GM18507 (cell line): ENCODE measurements at regions not wholly inside any gene's neighbourhood (a gene's known extent, or its start where the extent isn't known, plus 50 kb on each side); places are given as distances from the start of the nearest gene placed in this dataset.

ENCODE experiments used
- DNase-seq: peaks from one replicate; pipeline ENCODE4 v3.0.0; 2011; ENCODE audit warnings: low read depth; ENCODE audit not compliant: insufficient read length; ENCODE audit errors: extremely low spot score
- FAIRE-seq: peaks from 2 replicates; lab custom pipeline; 2011; peaks lifted over from hg19 to GRCh38; lab: Jason Lieb, UNC

DNA sequence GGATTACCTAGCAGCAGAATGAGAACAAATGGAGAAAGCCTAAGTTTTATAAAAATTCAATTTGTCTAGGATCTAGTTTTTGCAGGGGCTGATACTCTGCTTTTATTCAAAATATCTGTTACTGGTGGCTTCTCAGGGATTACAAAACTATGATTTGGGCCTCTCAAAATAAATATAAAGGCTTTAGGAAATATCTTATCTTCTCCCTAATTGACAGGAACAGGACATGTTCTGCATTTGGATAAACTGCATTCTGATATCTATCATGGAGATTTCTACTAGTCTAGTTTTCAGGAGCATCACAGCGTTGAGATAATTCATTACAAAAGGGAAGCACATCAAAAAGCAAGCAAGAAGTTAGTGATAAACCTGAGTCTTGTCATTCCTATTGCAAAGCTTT is 127.1 kb upstream of the ITGA1 start:
- no peak for FAIRE-seq
- no peak for DNase-seq

DNA sequence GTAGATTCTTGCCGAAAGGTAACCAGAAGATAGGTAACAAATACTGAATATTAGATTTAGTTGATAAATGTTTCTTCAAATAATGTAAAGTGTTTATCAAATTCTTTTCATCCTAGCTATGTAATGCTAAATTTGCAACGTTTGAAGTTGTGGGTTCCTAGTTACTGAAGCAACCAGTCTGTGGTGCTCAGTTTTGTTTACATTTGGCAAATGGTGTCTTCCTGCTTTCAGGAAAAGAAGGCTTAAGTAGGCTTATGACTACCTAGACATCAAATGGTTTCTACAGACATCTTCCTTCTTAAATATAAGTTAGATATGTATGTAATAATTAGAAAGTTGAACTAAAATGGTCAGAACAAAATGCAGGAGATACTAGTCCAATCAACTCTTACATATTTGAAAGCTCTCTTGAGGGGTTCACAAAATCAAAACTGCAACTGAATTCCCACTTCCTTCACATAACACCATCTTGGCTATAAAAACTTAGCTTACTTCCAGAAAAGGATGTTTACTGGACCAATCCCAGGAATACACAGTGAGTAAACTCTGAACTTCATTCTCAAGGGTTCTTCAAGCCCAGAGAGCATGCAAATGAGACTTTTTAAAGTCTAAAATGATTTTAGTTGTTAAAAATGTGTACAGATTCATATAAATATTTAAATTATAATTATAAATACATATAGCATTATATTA is 125.7 kb upstream of the ITGA1 start:
- no peak for DNase-seq
- no peak for FAIRE-seq

DNA sequence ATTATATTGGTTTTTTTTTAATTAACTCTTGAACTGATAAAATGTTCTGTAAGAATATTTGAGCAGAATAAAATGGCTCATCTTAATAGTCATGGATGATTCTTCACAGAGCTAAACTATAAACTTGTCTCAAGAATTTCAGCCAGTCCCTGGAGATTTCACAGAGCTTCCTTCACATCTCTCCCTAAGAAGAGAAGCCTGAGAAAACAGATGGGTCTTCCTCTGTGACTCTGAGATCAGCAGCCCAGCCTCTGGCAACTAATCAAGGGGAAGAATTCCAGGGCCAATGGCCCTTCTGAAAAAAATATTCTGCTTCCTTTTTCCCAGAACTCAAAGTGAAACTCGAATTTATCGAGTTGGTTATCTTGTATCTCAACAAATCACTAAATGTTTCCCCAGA is 122.2 kb upstream of the ITGA1 start:
- DNase-seq: no peak
- no peak for FAIRE-seq

DNA sequence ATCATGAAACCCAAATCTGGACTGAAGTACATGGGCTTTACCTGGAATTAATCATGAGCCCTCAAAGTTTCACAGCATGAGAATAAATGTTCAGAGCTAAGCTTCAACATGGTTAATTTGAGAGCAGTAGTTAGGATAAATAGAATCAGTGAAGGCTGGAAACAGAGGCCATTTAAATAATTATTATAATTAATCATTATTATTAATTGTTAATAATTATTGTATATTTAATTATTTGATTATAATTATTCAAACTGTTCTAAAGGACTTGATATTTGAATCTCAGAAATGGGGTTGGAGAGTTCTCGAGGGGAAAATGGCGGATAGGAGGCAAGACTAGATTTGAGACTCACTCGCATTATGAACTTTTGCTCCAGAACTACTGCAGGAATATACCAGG is 119.6 kb upstream of the ITGA1 start:
- DNase-seq (no peak), FAIRE-seq (no peak)

DNA sequence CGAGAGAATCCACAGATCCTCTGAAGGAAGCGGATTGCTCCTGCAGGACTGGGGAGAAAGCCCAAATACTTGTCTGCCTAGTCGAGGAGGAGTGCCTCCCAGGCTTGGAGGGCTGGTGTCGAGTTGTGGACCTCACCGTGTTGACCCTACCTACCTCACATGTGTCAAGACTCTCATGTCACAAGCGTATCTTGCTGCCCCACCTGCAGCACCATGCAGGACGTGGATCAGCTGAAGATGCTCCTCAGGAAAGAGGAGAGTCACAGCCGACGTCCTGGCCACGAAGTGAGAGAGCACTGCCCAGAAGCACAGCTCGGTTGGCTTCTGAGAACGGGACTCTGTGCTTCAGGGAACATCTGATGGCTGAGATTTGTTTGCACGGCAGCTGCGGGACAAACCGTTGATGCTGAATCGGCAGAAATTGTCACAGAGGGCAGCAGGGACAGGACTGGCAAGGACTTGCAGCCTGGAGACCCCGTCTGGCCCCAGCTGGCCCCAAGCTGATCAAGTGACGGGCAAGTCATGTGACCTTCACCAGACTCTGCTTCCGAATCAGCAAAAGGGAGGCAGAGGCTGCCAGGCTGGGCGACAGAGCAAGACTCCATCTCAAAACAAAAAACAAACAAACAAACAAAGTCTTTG is 119.1 kb upstream of the ITGA1 start:
- no peak for FAIRE-seq
- DNase-seq: no peak

DNA sequence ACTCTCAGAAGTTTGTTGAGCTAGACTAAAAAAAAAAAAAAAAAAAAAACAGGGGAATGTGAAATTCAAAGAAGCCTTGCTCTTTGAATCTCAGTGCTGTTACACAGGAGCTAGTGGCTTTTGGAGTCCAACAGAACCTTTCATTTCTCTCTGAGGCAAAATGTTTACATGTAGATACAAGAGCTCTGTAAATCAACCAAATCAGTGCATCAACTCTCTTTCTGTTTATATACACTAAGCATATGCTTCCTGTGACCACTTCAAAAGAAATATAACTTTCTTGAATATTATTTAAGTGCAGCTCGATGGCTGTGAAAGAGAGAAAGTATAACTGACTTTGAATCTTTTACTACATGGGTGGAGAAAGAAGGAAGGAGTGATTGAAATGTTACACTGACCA is 115.3 kb upstream of the ITGA1 start:
- FAIRE-seq (no peak), DNase-seq (no peak)

DNA sequence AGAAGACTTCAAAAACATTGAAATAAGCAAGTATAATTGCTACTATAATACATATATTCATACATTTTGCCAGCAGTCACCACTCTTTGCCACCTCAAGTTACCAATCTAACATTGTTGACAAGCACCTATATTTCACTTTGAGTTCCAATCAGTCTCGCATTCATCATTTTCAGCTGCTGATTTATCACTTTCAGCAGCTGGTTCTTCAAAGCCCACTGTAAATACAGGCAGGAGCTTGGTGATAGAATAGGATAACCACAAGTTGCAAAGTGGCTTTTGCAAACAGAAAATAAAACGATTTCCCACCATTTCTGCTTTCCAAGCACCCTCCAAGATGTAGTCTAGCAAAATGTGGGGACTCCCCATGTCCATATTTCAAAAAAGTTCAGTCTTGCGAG is 114.2 kb upstream of the ITGA1 start:
- FAIRE-seq (no peak), DNase-seq (no peak)

DNA sequence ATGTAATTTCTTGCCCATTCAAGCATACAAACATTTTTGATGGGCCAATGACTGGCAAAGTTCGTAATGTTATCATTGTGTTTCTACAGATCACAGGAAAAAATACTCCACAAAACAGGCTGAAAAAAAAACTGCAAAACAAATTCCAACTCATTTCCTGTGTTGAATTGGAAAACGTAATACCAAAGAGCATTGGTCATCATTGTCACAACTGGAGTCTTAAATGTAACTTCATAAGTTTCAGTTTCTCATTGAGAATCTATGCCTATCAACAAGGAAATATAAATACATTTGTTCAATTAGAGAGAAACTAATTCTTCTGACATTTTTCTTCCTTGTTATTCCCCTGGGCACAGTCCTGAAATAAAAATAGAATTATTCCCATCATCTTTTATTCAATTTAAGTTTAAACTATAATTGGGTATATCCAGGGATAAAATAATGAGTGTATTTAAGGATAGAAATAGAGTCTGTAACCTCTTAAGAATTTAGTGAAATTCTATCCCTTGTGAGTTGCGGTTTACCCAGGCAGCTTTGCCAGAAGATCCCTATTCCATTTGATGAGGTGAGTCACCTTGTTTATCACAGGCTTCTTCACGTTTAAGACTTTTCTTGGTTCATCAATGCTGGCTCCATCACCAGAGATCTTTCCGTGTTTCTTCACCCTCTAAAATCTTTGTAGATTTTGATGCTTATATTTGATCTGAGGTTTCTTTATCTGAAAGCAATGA is 112.7 kb upstream of the ITGA1 start:
- no peak for FAIRE-seq
- no peak for DNase-seq

DNA sequence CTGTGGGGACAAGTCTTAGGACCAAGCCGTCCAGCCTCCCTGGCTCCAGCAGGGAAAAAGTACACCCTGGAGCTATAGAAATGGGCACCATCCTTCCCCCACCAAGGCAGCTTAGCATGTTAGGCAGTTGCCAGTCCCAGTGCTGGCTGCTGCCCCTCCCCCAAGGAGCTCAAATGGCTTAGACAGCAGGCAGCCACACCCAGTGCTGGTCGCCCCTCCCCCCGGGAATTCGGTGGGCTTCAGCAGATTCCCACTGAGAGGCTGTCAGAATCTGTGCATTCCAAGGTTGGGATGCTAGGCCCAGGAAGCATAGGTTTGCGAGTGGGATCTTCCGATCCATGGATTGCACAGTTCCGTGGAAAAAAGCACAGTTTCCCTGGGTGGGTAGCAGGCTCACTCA is 105.2 kb upstream of the ITGA1 start:
- no peak for DNase-seq
- no peak for FAIRE-seq

DNA sequence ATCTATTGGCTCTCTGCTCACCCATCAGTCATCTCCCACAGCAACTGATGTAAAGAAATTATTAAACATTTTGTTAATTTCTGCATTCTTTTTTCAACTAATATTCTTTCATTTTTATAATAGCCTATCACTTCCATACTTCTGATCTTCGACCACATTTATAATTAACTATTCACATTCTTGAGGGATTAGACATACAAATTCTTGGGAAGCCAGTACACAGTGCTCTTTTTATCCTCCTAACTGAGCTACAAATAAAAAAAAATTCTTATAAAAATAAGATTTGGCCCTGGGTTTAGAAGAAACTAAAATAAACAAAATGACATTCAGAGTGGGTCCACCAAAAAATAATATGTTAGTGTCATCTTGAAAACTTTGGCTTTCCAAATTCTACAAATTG is 103.7 kb upstream of the ITGA1 start:
- FAIRE-seq (no peak), DNase-seq (no peak)

DNA sequence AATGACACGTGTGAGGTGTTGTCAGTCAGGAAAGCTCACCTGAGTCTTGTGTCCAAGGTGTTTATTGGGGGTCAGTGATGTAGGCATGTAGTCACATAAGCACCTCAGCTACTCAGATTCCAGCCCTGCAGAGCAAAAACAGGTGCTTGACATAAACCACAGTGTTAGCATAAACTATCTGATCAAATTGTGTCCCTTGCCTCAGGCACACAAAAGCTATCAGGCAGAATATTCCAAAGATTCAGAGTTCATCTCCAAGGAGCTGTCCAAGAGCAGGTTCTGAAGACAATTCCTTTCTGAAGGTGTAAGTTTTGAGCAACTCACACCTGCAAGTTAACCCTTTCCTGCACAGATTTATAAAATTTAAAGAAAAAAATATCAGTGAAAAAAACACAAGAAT is 102.2 kb upstream of the ITGA1 start:
- DNase-seq (no peak), FAIRE-seq (no peak)

DNA sequence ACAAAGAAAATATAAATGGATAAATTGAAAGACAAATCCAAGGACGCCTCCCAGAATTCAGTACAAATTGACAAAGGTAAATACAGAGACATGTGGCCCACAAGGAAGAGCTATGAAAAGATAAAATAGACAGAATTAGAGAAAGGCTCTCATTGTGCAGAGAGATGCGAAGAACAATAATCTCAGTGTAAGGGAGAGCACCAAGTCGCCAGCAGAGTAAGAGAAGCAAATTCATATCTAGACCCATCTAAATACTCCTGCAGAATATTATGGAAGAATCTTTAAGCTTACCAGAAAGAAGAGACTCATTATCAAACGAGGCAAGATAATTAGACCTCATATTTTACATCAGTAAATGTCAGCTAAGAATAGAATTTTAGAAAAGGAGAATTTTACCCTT is 101.7 kb upstream of the ITGA1 start:
- DNase-seq: no peak
- no peak for FAIRE-seq

DNA sequence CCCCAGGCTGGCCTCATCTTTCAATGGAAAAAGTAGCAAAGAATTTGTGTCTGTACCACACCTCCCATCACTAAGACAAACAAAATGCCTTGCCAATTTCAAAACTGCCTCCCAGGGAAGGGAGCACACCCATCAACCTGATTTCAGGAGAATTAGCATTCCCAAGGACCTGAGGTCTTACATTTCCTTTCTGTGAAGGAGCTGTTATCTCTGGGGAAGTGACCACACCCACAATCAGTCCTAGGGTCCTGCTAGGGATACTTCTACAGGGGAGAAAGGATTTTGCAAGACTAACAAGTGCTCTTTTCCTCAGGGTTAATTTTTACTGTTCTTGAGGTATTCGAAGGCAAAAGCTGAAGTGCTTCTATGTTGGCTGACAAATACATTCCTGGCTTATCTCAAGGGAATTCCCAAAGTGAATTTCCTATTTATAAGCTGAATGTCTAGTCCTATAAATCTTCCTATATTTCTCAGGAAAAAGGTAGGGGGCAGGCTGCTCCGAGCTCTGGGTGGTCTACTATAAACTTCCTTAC is 97.4 kb upstream of the ITGA1 start:
- FAIRE-seq (no peak), DNase-seq (no peak)

DNA sequence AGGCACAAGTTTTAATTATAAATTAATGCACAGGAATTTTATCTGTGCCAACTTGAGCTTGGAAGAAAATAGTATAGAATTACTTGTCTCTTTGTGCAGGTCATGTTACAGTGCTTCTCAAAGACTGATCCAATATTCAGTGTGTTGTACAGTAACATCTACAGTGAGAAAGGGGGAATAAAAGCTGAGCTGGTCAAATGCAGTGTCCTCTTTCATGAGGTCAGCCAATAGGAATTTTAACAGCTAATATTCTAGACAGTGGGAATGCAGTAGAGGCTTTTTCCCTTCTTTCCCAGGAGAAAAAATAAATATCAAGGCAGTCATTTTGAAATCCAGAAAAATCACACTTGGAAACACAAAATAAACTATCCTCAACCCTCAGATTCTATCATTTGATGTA is 95.7 kb upstream of the ITGA1 start:
- FAIRE-seq (no peak), DNase-seq (no peak)

DNA sequence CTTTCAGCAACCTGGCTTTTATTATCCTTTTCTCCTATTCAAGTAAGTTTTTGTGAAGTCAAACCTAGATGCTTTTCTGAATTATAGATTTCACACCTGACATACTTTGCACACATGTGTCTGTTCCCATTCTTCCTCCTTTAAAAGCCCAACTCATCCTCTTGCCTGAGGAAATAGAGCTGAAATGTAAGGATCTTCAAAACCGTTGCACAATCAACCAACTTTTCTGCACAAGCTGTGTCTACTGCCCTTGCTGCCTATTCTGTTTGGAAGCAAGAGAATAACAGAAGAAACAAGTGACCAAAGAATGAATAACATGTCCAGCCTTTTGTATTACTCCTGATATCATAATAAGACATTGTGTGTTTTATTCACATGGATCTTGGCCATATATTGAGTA is 95.1 kb upstream of the ITGA1 start:
- DNase-seq (no peak), FAIRE-seq (no peak)

DNA sequence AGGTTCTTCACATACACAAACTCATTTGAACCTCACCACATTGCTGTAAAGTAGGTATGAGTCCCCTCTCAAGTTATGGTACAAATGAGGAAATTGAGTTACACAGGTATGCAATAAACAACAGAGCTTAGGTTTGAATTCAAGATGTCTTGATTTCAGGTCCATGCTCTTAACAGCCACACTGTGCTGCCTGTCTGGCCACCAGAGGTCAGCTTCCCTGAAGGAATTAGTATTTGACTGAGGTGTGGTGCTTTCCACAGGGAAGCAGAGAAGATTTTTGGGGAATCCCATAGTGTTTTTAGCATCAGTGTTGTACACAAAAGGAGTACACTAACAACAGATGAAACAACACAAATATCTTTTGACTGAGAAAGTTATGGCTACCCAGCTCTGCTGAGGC is 94.4 kb upstream of the ITGA1 start:
- DNase-seq (no peak), FAIRE-seq (peak; percentile 26)

DNA sequence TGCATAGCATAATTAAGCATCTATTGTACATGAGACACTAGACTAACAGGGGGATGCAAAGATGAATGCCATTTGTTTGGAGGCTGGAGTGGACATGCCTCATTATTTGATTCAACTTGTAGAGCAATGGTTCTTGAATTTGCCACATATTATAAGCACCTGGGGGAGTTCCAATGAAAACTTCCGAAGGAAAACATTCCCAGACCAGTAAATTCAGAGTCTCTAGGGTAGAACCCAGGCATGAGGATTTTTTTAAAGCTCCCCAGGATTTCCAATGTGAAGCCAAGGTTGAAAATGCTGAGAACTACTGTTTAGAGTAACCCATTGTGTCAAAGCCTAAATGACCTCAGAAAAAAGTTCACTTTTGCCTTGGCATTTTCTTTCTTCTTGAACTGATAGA is 93.9 kb upstream of the ITGA1 start:
- DNase-seq (no peak), FAIRE-seq (no peak)

DNA sequence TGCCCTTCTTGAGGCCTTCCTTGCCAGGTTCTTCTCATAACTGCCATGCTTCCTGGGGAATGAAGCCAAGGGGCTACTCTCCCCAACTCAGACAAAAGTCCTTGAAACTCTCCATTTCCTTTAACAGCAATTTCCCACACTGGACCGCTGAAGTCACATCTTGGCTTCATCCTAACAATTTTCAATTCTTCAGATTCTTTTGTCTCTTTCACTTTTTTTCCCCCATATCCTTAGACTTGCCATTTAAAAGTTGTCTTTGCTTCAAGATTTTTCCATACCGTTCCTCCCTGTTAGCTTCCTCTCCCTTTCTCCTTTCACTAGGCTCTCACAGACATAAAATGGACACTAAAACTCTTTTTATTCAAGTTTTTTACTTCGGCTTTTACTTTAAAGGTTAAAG is 93.1 kb upstream of the ITGA1 start:
- DNase-seq (no peak), FAIRE-seq (no peak)

DNA sequence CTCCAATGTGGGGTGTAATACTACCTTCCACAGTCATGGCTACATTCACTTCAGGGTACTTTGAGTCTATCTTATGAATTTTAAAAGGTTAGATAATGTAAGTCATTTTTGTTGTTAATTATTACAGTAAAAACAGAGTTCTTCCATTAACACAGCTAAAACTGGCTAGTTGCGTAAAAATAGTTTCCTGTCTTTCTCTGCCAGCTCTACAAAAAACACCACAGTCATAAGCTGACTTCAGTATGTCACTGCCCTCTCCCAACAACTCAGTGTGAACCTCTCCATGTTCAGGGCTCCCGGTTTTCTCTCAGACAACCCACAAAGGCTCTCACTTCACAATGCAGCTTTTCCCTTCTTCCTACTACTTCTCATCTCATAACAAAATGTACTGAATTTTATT is 84.8 kb upstream of the ITGA1 start:
- DNase-seq (no peak), FAIRE-seq (no peak)

DNA sequence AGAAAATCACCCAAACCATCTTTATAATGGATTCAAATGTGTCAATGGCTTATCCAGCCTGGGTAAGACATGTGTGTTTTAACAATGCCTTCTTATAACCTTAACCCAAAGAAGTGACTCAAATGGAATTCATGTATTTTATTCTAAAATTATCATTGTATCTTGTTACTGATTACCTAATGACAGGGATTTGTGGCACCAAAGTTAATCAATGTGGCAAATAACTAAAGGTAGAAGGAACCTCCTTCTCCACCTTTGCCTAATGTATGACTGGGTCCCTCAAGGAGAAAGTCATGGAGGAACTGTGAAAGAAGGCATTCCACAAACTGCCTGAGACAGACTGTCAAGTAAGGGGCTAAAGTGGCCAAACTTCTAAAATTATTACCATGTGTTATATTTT is 84.4 kb upstream of the ITGA1 start:
- FAIRE-seq: no peak
- DNase-seq: no peak

DNA sequence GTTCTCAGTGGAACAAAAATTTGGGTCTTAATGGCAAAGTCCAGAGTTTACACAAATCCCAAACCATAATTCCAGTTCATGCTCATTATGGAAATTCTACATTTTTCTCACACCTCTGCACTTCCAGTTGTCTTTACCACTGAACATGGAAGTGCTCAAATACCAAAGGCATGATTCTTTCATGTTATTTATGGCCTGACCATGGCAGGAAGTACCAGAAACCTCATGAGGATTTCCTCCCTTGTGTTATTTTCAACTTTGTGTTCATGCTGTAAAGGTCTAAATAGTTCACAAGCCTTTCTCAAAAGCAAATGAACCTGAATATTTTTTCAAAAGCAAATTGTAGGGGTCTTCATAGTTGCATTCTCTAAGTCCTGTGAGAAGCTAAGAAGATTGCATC is 82.0 kb upstream of the ITGA1 start:
- no peak for FAIRE-seq
- no peak for DNase-seq
